ENCODE measurements at regions not wholly inside any gene's neighbourhood (a gene's known extent, or its start where the extent isn't known, plus 50 kb on each side); places are given as distances from the start of the nearest gene placed in this dataset.

DNA sequence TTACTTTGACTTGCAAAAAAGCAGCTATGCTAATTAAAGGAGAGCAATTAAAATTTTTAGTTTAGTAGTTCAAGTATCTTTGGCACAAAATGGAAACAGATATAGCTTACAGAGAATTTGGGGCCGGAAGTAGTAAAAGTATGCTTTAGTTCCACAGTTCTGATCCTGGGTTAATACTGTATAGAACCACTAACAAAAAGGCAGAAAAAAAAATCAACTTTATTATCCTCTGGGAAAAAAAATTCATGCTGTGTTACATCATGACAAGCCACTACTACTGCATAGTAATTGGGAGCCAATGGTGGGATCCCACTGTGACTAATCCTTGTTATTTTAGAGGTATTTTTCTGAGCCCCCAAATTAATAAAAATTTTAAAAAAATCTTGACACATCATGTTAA, 246.8 kb upstream of the PRDM9 start:
- TF ChIP-seq EP300 (IDR thresholded peaks at IDR 0.05) (no peak), POLR2A (IDR thresholded peaks at IDR 0.05) (no peak)
- TF ChIP-seq, protein P1, sequence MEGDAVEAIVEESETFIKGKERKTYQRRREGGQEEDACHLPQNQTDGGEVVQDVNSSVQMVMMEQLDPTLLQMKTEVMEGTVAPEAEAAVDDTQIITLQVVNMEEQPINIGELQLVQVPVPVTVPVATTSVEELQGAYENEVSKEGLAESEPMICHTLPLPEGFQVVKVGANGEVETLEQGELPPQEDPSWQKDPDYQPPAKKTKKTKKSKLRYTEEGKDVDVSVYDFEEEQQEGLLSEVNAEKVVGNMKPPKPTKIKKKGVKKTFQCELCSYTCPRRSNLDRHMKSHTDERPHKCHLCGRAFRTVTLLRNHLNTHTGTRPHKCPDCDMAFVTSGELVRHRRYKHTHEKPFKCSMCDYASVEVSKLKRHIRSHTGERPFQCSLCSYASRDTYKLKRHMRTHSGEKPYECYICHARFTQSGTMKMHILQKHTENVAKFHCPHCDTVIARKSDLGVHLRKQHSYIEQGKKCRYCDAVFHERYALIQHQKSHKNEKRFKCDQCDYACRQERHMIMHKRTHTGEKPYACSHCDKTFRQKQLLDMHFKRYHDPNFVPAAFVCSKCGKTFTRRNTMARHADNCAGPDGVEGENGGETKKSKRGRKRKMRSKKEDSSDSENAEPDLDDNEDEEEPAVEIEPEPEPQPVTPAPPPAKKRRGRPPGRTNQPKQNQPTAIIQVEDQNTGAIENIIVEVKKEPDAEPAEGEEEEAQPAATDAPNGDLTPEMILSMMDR (IDR thresholded peaks at IDR 0.05): no peak
